GM18519 (cell line): ENCODE measurements at regions not wholly inside any gene's neighbourhood (a gene's known extent, or its start where the extent isn't known, plus 50 kb on each side); places are given as distances from the start of the nearest gene placed in this dataset.
"Not testable (repeated sequence)": the region's sequence is repeated elsewhere in the genome, so short reads cannot be mapped to it uniquely, and the experiment has no call there.

ENCODE experiments used
- ATAC-seq: cut with Tn5 transposase; IDR thresholded peaks from one replicate; pipeline ENCODE4 v1.9.1; 2021; ENCODE audit warnings: mild to moderate bottlenecking, moderate library complexity; ENCODE audit not compliant: unreplicated experiment, low FRiP score

- no peak for ATAC-seq
These were observed 646.4 kb upstream of the NR2F2 start for GRCh38 chr15:95684126-95684525.

- no peak for ATAC-seq
These were observed 645.8 kb upstream of the NR2F2 start for GRCh38 chr15:95684693-95685115.

- no peak for ATAC-seq
These were observed 643.4 kb upstream of the NR2F2 start for GRCh38 chr15:95687061-95687460.

- no peak for ATAC-seq
These were observed 642.8 kb upstream of the NR2F2 start for GRCh38 chr15:95687686-95688085.

- no peak for ATAC-seq
These were observed 639.7 kb upstream of the NR2F2 start for GRCh38 chr15:95690631-95691340.

GRCh38 chr15:95693917-95694316 is 636.6 kb upstream of the NR2F2 start:
- no peak for ATAC-seq

- no peak for ATAC-seq
These were observed 632.3 kb upstream of the NR2F2 start for GRCh38 chr15:95698230-95698629.

- ATAC-seq, result no peak
These were observed 631.5 kb upstream of the NR2F2 start for GRCh38 chr15:95698951-95699350.

GRCh38 chr15:95699578-95699977 is 630.9 kb upstream of the NR2F2 start:
- no peak for ATAC-seq

GRCh38 chr15:95700692-95701091 is 629.8 kb upstream of the NR2F2 start:
- ATAC-seq, result not testable (repeated sequence)

- no peak for ATAC-seq
These were observed 629.1 kb upstream of the NR2F2 start for GRCh38 chr15:95701410-95701809.

- no peak for ATAC-seq
These were observed 620.4 kb upstream of the NR2F2 start for GRCh38 chr15:95709959-95710695.

GRCh38 chr15:95712785-95713184 is 617.7 kb upstream of the NR2F2 start:
- ATAC-seq, result no peak

GRCh38 chr15:95713324-95713723 is 617.2 kb upstream of the NR2F2 start:
- no peak for ATAC-seq

- ATAC-seq, result no peak
These were observed 615.2 kb upstream of the NR2F2 start for GRCh38 chr15:95715116-95715903.

GRCh38 chr15:95715906-95716656 is 614.4 kb upstream of the NR2F2 start:
- ATAC-seq, result no peak

- ATAC-seq, result no peak
These were observed 613.8 kb upstream of the NR2F2 start for GRCh38 chr15:95716708-95717107.

- no peak for ATAC-seq
These were observed 612.1 kb upstream of the NR2F2 start for GRCh38 chr15:95718441-95718840.

GRCh38 chr15:95724908-95725633 is 605.4 kb upstream of the NR2F2 start:
- ATAC-seq, result no peak

- ATAC-seq, result no peak
These were observed 603.6 kb upstream of the NR2F2 start for GRCh38 chr15:95726891-95727290.
